T-helper 2 cell (primary cell): ENCODE measurements at regions not wholly inside any gene's neighbourhood (a gene's known extent, or its start where the extent isn't known, plus 50 kb on each side); places are given as distances from the start of the nearest gene placed in this dataset.
"Not testable (repeated sequence)": the region's sequence is repeated elsewhere in the genome, so short reads cannot be mapped to it uniquely, and the experiment has no call there.

Experiments
- DNase-seq, 5 experiments: peaks; one replicate each; pipeline versions ENCODE4 v3.0.0 to v3.0.0-alpha.2; 2012 to 2022

- DNase-seq = no peak
Measured at GRCh38 chr6:147924598-147924997, 416.1 kb downstream of the SAMD5 start.

- no peak for DNase-seq
Measured at GRCh38 chr6:147925826-147926225, 416.8 kb upstream of the SASH1 start.

- DNase-seq = no peak
Measured at GRCh38 chr6:147930745-147931144, 411.9 kb upstream of the SASH1 start.

- no peak for DNase-seq
Measured at GRCh38 chr6:147933224-147933623, 409.4 kb upstream of the SASH1 start.

- no peak for DNase-seq
Measured at GRCh38 chr6:147935656-147936055, 407.0 kb upstream of the SASH1 start.

- no peak for DNase-seq
Measured at GRCh38 chr6:147936703-147937470, 405.8 kb upstream of the SASH1 start.

- DNase-seq = no peak
Measured at GRCh38 chr6:147941143-147941542, 401.5 kb upstream of the SASH1 start.

GRCh38 chr6:147942363-147942762 is 400.3 kb upstream of the SASH1 start:
- no peak for DNase-seq

- no peak for DNase-seq
Measured at GRCh38 chr6:147944122-147944521, 398.5 kb upstream of the SASH1 start.

GRCh38 chr6:147947521-147947920 is 395.1 kb upstream of the SASH1 start:
- no peak for DNase-seq

GRCh38 chr6:147949981-147950622 is 392.5 kb upstream of the SASH1 start:
- DNase-seq = no peak

GRCh38 chr6:147950623-147950987 is 392.0 kb upstream of the SASH1 start:
- DNase-seq = no peak

- no peak for DNase-seq
Measured at GRCh38 chr6:147951726-147952125, 390.9 kb upstream of the SASH1 start.

- DNase-seq = no peak
Measured at GRCh38 chr6:147954938-147955337, 387.7 kb upstream of the SASH1 start.

- no peak for DNase-seq
Measured at GRCh38 chr6:147958683-147959082, 384.0 kb upstream of the SASH1 start.

GRCh38 chr6:147961481-147962141 is 381.0 kb upstream of the SASH1 start:
- no peak for DNase-seq

- DNase-seq = not testable (repeated sequence)
Measured at GRCh38 chr6:147965448-147965847, 377.2 kb upstream of the SASH1 start.

- DNase-seq = no peak
Measured at GRCh38 chr6:147970970-147971369, 371.7 kb upstream of the SASH1 start.

GRCh38 chr6:147972448-147972847 is 370.2 kb upstream of the SASH1 start:
- DNase-seq = no peak

GRCh38 chr6:147973806-147974205 is 368.8 kb upstream of the SASH1 start:
- no peak for DNase-seq

- DNase-seq = no peak
Measured at GRCh38 chr6:147974376-147974775, 368.3 kb upstream of the SASH1 start.

- DNase-seq = no peak
Measured at GRCh38 chr6:147977851-147978465, 364.7 kb upstream of the SASH1 start.

- no peak for DNase-seq
Measured at GRCh38 chr6:147979966-147980365, 362.7 kb upstream of the SASH1 start.
